GM21786 (cell line): ENCODE measurements at regions not wholly inside any gene's neighbourhood (a gene's known extent, or its start where the extent isn't known, plus 50 kb on each side); places are given as distances from the start of the nearest gene placed in this dataset.

Source experiments
- ATAC-seq: cut with Tn5 transposase; IDR thresholded peaks from one replicate; pipeline ENCODE4 v1.9.1; 2021; ENCODE audit not compliant: unreplicated experiment

DNA sequence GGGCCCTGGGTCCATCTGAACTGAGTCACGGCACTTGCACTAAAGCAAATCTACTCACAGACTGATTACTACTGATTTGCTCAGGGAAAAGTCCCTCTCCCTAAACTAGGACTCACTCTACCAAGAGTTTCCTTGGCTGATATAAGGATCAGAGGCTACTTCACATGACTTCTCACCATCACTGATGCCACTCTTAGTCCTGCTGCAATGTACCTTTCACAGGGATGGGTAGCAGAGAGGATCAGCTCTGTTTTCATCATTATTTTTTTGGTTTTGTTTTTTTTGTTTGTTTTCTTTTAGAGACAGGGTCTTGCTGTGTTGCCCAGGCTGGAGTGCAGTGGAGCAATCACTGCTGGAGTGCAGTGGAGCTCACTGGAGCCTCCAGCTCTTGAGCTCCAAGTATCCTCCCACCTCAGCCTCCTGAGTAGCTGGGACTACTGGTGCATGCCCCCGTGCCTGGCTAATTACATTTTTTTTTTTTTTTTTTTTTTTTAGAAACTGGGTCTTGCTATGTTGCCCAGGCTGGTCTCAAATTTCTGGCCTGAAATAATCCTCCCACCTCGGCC, 200.6 kb downstream of the JCAD start:
- no peak for ATAC-seq

DNA sequence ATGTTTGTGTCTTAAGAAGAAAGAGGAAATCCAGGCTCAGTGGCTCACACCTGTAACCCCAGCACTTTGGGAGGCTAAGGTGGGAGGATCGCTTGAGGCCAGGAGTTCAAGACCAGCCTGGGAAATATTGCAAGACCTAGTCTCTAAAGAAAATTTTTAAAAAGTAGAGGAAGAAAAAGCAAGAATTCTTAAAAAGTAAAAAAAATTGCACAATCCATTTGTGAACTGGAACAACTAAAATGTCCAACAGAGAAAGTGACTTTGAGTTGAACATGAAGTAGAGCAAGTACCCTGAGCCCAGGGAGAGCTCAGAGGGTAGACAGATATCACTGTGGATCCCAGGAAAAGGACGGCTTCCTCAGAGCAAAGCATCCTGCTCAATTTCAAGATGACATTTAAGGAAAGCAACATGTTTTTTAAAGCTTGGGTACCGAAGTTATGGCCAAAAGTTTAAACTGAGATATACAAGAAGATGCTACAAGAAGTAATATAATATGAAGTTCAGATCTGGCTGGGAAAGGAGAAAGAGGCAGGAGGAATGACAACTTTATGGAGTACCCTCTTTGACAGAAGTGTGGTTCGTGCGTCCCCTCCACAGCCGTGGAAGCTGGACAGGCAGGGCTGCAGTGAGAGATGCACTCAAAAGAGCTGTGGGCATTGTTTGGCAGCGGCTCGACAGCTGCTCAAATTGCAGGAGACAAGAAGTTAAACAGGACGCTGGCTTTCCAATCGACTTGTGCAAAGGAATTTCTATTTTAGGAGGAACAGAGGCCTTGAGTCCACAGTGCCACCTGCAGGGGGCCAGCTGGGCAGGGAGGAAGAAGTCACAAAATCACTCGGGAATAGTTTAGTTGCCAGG, 201.3 kb downstream of the JCAD start:
- no peak for ATAC-seq

DNA sequence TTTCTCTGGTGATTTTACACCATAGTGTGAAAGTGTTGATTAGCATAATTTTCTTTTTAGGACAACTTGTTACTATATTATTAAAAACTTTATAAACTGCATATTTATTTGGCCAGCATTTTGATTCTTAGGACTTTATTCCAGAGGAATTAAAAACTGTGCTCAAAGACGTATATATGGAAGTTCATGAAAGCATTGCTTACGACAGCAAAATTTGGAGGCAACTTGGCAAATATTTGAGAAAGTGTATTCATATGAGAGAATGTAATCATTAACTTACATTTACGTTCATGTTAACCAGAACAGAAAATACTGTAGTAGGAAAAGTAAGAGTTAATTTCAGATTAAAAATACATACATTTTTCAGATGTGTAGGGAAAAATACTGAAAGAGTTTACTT, 203.1 kb downstream of the JCAD start:
- no peak for ATAC-seq

DNA sequence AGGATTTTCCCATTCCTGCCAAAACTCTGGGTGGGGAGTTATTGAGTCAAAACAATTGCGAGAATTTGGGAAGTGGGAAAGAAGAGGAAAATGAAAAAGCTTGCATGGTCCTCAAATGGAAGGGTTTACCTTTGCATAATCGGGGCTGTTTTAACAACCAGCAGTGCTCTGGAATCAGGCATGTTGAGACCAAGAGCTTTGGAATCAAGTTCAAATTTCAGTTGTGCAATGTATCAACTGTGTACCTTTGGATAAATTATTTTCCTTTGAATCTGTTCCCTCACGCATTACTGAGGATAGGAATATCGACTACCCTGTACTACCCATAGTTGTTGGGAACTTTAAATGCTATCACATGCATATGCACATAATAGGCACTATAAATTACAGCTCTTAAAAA, 205.5 kb downstream of the JCAD start:
- no peak for ATAC-seq

DNA sequence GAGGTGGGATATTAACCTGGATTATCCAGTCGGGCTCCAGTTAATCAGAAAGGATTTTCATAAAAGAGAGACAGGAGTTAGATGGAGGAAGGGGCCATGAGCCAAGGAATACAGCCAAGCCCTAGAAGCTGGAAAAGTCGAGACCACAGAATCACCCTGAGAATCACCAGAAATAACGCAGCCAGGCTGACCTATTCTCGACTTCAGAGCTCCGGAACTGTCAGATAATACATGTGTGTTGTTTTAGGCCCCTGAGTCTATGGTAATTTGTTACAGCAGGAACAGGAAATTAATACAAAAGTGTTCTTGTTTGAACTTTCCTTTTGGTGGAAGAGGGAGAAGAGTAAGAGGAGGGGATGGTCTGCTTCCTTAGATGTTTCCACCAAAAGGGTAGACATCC, 208.1 kb downstream of the JCAD start:
- ATAC-seq, result no peak

DNA sequence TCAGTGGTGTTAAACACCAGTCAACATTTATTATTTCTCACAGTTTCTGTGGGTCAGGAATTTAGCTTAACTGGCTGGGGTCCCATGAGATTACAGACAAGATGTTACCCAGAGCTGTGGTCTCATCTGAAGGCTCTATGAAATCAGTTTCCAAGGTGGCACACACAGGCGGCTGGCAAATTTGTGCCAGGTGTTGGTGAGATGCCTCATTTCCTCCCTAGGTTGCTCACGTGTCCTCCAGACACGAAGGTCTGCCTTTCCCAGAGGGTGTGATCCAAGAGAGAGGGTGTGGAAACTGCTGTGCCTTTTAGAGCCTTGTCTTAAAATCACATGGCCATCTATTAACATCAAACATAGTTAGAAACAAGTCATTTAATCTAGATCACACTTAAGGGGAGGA, 209.0 kb downstream of the JCAD start:
- no peak for ATAC-seq

DNA sequence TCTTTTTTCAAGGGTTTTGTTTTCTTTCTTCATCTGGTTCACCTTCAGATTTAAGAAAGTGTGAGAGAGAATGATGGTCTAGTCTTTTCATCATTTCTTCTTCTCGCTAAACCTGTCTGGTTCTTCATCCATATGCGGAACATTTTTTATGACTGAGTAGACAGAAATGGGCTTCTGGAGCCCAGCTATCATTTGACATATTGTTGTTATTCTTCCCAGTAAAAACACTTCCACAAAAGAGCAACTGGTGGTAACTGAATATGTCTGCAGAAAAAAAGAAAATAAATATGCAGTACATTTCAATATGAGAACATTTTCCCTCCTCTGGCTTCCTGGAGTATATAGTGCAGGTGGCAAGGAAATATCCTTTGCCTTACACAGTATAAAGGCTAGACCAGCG, 209.5 kb downstream of the JCAD start:
- ATAC-seq, result no peak

DNA sequence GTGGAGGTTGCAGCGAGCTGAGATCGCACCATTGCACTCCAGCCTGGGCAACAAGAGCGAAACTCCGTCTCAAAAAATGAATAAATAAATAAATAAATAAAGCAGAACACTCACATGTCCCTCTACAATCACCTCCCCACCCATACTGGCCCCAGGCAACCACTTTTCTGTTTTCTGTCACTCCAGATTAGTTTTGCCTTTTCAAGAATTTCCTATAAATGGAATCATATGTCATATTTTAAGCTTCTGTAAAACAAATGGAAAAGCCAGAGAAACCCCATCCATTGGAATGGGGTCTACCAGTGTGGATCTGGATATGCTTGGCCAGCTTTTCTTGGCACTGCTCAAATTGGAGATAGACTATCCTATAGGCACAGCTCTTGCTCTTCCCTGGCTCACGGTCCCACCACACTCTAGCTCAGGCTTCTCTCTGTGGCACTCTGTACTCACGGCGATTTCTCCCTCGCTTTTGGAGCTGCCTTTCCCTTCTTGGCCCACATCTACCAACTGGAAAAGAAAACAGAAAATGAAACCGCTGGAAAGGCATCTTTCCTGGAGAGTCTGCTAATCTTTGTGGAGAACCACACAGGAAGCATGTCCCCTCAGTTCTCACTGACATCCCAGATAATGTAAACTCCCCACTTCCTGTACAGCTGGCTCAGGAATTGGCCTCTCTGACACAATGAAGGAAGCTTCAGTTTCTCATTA, 210.1 kb downstream of the JCAD start:
- no peak for ATAC-seq

DNA sequence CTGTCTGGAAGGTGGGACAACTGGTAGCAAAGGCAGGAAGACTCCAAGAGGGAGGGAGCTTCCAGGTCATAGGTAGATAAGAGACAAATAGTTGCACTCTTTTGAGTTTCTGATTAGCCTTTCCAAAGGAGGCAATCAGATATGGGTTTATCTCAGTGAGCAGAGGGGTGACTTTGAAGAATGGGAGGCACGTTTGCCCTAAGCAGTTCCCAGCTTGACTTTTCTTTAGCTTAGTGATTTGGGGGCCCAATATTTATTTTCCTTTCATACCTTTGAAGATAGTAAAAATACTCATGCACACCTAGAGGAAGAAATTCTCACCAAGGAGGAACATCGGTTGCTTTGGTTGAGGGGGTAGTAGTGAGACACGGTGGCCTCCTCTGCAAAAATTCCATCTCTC, 212.1 kb upstream of the SVIL start:
- no peak for ATAC-seq

DNA sequence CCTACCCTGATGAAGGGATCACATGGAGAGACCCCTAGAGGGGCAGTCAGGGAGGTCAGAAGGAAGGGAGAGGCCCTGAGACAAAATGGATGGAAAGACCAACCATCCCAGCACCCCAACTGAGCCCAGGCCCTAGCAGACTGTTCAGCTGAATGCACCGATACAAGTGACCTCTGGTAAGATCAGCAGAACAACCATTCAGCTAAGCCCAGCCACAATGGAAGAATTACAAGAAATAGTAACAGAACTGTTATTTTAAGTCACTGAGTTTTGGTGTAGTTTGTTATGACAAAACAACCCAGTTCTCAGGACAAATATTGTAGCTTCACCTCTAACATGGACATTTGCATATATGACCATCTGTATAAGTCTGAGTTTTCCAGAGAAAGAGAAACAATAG, 210.4 kb upstream of the SVIL start:
- ATAC-seq, result no peak

DNA sequence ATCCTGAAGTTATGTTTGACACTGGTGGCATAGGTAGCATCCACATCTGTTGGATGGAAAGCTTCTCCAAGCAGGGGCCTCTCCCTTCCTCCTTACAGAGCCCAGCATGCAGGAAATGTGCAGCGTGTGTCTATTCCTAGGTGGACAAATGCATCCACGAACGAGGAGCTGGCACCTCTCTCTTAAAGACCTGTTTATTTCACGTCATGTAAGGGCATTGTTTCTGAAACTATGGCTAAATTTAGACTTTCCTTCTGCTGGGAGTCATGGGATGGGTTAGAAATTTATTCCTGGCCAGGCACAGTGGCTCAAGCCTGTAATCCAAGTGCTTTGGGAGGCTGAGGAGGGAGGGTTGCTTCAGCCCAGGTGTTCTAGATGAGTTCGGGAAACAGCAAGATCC, 208.4 kb upstream of the SVIL start:
- ATAC-seq, result no peak

DNA sequence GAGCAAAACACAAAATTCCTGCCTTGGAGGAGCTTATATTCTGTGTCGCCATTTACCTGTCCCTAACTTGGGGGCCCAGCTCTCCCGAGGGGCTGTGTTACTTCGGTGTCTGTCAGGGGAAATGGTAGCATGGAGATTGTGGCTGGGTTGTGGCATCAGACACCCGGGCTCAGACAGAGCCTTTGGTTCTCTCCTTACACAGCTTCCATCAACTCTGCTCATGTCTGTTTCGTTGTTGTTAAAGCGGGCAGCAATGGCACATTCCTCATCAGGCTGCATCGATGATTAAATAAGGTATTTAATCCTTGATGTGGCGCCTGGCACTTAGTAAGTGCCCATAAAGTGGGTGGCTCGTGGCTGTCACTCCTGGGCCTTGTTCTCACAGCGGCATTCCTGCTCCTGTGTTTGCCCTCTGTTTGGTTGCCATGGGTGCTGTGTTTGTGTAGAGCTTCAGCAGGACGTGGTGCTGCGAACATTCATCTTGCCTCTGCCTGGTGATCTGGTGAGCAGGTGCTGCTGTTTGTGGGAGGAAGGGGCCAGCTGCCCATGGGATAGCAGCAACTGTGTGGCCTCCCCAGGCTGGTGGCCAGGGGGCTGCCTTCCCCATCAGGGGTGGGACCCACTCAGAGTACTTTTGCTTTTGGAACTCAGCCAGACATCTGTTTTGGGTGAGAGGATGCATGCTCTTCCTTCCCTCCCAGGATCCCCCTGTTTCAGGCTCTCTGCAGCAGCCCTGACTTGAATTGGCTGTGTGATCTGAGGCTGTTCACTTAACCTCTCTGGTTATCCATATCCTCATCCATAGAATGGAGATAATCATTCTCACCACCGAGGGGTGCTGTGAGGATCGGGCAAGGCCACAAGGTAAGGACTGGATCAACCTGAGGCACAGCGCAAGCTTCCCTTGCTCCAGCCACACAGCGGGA, 207.2 kb upstream of the SVIL start:
- no peak for ATAC-seq

DNA sequence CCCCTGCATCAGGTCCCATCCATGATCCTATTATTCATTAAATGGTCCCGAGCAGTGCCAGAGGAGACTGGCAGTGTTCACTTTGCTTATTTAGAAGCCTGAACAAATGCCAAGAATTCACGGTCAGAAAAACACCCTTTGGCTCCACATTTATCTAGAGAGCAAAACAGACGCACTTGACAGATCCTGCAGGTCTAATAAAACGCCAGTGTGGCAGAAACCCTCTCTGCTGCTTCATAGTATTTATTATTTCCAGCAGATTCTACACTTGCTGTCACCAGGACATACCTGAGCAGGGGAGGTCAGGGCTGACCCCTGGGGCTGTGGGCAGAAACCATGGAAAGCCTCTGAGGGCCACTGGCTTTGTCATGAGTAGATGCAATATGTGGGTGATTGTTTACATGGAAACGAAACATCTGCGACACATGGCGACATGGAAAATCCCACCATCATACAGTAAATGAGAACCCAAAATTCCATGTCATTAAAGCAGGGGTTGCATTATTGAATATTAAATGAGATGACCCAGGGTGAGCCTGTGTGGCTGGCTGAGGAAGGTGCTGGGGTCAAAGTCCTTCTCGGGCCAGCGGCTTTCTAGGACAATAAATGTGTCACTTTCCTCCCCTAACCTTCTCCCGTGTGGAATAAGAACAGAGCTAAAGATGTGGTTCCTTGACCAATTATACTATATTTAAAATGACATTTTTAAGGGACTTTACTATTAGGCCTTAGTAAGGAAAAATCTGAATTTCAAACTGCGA, 205.9 kb upstream of the SVIL start:
- ATAC-seq, result no peak

DNA sequence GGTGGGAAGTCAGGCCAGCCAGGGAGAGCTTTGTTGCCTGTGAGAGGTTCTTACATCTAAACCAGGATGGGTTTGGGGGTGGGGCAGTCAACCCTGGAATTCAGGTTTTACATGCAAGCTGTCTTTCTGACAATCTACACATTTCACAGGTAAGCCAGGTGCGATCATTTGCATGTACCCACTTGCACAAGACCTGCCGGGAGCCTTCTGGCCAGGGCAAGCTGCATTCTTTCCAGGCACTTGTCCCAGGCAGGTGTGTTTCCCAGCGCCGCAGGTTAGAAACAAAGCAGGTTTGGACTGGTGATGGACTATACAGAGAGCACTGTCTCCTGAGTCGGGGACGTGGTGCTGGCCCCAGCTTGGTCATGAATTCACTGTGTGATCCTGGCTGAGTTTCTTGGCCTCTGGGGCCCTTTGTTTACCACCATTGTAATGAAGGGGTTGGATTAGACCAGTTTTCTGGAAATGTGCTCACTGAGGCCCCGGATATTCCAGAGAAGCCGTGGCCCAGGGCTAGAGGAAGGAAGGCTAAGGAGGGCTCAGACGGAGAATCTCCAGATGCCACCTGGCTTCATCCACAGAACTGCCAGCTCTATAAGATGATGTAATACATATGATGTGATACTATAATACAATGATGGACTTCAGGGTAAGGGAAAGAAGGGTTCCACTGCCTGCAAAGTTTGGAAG, 205.2 kb upstream of the SVIL start:
- ATAC-seq, result no peak

DNA sequence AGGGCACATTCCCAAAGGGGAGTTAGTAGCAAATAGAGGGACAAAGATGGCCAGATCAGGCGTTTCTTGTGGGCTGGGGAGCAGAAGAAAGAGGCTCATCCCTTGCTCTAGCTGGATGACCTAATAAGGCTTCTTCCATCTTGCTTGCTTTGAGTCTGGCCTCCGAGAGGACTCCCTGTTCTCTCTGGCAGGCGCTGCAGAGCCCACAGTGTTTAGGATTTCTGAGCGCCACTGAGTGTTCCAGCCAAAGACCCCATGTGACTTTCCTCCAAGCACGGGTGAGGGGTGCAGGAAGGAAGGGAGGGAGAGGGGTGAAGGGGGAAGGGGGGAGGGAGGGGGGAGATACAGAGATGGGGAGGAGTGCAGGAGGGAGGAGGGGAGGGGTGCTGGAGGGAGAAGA, 203.8 kb upstream of the SVIL start:
- no peak for ATAC-seq

DNA sequence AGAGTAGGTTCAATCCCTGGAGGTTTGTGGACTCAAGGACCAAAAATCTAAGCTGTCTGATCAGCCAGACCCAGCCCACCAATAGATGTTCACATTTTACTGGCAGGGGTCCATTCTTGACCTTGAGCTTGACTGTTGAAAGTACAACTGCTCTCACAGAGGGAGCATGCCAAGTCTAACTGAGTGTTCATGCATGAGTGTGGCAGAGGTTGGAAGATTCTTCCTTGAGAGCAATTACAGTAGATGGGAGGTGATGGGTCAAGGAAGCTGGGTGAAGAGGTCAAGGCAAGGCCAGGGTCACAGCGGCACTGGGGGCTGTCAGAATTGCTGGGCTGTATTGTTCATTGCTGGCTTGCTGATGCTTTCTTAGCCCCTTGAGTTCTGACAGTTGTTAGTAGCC, 202.8 kb upstream of the SVIL start:
- no peak for ATAC-seq

DNA sequence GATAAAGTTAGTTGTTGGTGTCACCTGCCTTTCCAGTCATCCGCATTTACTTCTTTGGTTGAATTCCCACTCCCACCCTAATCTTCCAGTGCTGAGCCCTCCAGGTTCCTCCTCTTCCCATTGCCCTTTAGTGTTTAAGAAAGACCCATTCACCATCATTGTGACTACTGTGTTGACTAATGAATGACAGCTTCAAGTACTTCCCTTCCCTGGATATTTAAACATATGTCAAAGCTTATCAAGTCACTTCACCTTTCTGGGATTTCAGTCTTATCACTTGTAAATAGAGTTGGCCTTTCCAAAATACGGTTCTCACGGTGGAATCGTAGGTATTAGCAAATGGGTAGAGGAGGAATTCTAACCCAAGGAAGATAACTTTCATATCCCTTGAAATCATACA, 201.6 kb upstream of the SVIL start:
- ATAC-seq, result no peak

DNA sequence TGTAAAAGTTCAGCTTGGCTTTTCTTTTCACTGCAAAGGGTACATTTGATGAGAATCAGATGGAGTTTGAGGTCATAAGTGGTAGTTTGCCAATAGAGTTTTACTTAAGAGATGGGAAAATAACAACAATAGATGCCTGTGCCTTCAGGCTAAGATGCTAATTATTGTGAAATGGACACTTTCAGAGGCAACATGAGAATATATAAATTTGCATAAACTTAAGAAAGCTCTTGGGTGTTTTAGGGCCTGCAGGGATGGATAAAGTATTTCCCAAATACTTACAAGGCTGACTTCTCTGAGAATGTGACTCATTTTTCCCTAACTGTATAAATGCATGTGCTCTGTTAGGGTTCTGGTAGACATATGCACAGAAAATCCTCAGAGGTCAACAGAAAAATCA, 200.3 kb upstream of the SVIL start:
- no peak for ATAC-seq

DNA sequence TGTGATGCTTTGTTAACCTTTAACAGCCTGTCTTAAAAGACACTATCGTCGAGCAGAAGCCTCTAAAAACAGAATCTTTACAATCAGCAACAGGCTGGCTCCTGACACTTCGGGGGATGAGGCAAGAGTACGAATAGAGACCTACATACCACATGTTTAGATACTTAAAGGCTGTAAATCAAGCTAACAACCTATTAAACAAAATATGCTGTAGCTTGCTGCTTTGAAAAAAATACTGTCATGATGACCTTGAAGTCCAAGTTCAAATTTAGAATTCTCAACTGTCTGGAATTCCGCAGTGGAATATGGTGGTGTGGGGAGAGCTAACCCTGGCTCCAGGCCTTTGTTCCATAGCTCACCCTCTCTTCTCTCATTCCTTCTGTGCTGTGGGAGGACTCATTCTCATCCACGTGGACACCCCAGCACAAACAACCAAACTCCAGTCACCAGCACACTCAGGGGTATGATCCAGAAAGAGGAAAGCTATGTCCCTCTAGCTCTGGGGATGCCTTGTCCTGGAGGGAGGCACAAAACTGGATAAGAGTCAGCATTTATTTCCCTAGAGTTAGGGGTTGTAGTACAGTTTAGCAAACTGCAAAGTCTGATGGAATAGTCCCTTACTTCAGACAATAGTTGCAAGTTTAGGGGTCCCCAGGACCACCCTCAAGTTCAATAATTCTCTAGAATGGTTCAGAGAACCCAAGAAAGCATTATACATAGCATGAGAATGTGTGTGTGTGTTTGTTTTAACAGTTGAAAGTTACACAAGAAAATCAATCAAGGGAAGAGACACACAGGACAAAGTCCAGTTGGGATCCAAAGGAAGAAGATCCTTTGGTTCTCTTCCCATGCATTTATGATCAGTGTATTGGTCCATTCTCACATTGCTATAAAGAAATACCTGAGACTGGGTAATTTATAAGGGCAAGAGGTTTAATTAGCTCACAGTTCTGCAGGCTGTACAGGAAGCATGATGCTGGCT, 196.1 kb upstream of the SVIL start:
- ATAC-seq, result no peak
